NCI-H2107 (cell line): ENCODE measurements at regions not wholly inside any gene's neighbourhood (a gene's known extent, or its start where the extent isn't known, plus 50 kb on each side); places are given as distances from the start of the nearest gene placed in this dataset.

Source experiments
- DNase-seq: peaks from one replicate; lab custom pipeline; 2025; lab: John Stamatoyannopoulos, UW

- no peak for DNase-seq
These were observed 228.8 kb downstream of the FBXO15 start for GRCh38 chr18:73918816-73919215.

GRCh38 chr18:73917046-73917445, 230.6 kb downstream of the FBXO15 start:
- DNase-seq = no peak

- no peak for DNase-seq
These were observed 234.1 kb downstream of the FBXO15 start for GRCh38 chr18:73913505-73913904.

- no peak for DNase-seq
These were observed 239.3 kb downstream of the FBXO15 start for GRCh38 chr18:73908323-73908722.

- no peak for DNase-seq
These were observed 246.1 kb downstream of the FBXO15 start for GRCh38 chr18:73901566-73901965.

- DNase-seq = no peak
These were observed 246.5 kb downstream of the FBXO15 start for GRCh38 chr18:73901151-73901550.

GRCh38 chr18:73900106-73900835, 247.4 kb downstream of the FBXO15 start:
- no peak for DNase-seq

- DNase-seq = no peak
These were observed 250.1 kb downstream of the FBXO15 start for GRCh38 chr18:73897517-73897916.

- no peak for DNase-seq
These were observed 250.9 kb downstream of the FBXO15 start for GRCh38 chr18:73896685-73897084.

GRCh38 chr18:73895701-73896100, 251.9 kb downstream of the FBXO15 start:
- DNase-seq = peak; percentile 16

GRCh38 chr18:73893880-73894279, 253.8 kb downstream of the FBXO15 start:
- DNase-seq = no peak

- peak; percentile 65 for DNase-seq
These were observed 255.8 kb downstream of the FBXO15 start for GRCh38 chr18:73891572-73892421.

GRCh38 chr18:73888565-73888964, 259.1 kb downstream of the FBXO15 start:
- no peak for DNase-seq

- DNase-seq = no peak
These were observed 259.8 kb downstream of the FBXO15 start for GRCh38 chr18:73887801-73888200.

GRCh38 chr18:73884868-73885267, 262.8 kb downstream of the FBXO15 start:
- DNase-seq = no peak

- no peak for DNase-seq
These were observed 266.2 kb downstream of the FBXO15 start for GRCh38 chr18:73881396-73881917.

GRCh38 chr18:73880387-73880786, 267.2 kb downstream of the FBXO15 start:
- DNase-seq = no peak

GRCh38 chr18:73879766-73880165, 267.9 kb downstream of the FBXO15 start:
- DNase-seq = no peak

- no peak for DNase-seq
These were observed 268.3 kb downstream of the FBXO15 start for GRCh38 chr18:73879328-73879727.

- no peak for DNase-seq
These were observed 278.5 kb downstream of the FBXO15 start for GRCh38 chr18:73869182-73869581.

GRCh38 chr18:73861771-73862170, 285.9 kb downstream of the FBXO15 start:
- no peak for DNase-seq

GRCh38 chr18:73859837-73860397, 287.7 kb downstream of the FBXO15 start:
- no peak for DNase-seq
